Kidney (tissue), 13 donors: ENCODE measurements at regions not wholly inside any gene's neighbourhood (a gene's known extent, or its start where the extent isn't known, plus 50 kb on each side); places are given as distances from the start of the nearest gene placed in this dataset.
A peak's percentile ranks its signal among the peaks of the same experiment; 100 is the strongest.

ENCODE experiments used
- DNase-seq, 5 donors: peaks; one replicate each; pipeline ENCODE4 v3.0.0-alpha.2; 2013 to 2020
- FAIRE-seq: peaks from 2 replicates; lab custom pipeline; 2012; peaks lifted over from hg19 to GRCh38; lab: Jason Lieb, UNC
- H3K27ac ChIP-seq, 2 donors: one replicate each; pipeline ENCODE4 v1.7.0; 2013; ENCODE audit warnings: low read depth in 2 of 2, low read length in 2 of 2, inconsistent platforms in 1 of 2
- H3K27me3 ChIP-seq: one replicate; pipeline ENCODE4 v1.7.1; 2013; ENCODE audit warnings: low read length, inconsistent platforms; ENCODE audit not compliant: control insufficient read depth, insufficient read depth
- H3K36me3 ChIP-seq, 3 donors: one replicate each; pipeline versions ENCODE4 v1.7.0 to v1.7.1; 2013; ENCODE audit warnings: low read length in 3 of 3, control low read depth in 1 of 3, inconsistent platforms in 1 of 3; ENCODE audit not compliant: insufficient read depth in 3 of 3, control insufficient read depth in 2 of 3
- H3K4me1 ChIP-seq, 3 donors: one replicate each; pipeline versions ENCODE4 v1.7.0 to v1.7.1; 2013; ENCODE audit warnings: low read length in 3 of 3, inconsistent platforms in 1 of 3, low read depth in 1 of 3; ENCODE audit not compliant: control insufficient read depth in 2 of 3, insufficient read depth in 2 of 3
- H3K4me3 ChIP-seq, 3 donors: one replicate each; pipeline versions ENCODE4 v1.7.0 to v1.8.1; 2013; ENCODE audit warnings: low read length in 3 of 3, control low read depth in 1 of 3, inconsistent platforms in 1 of 3
- H3K9ac ChIP-seq, 3 donors: one replicate each; pipeline versions ENCODE4 v1.7.0 to v1.7.1; 2013; ENCODE audit warnings: low read length in 3 of 3, control low read depth in 1 of 3, inconsistent platforms in 1 of 3
- H3K9me3 ChIP-seq, 3 donors: one replicate each; pipeline versions ENCODE4 v1.7.0 to v1.7.1; 2013; ENCODE audit warnings: low read length in 3 of 3, control low read depth in 1 of 3, inconsistent platforms in 1 of 3; ENCODE audit not compliant: control insufficient read depth in 2 of 3, insufficient read depth in 1 of 3
- intact Hi-C: fragments of 100-400 bp; cut with DNase I; formaldehyde crosslinking; loops from one replicate; pipeline ENCODE4 v1.11.1; 2022
- TF ChIP-seq, protein P1 (sequence below): IDR thresholded peaks from 3 replicates; pipeline ENCODE4 v1.5.1; 2012; ENCODE audit warnings: mild to moderate bottlenecking, moderate library complexity, borderline replicate concordance; ENCODE audit not compliant: insufficient read depth; ENCODE audit errors: extremely low read depth
- donor health status: control.
- donor health status: control.
- donor health status: control.
- donor health status: control.
- donor health status: control.
- donor health status: DM: yes; HTN: yes; CAD: no.
- donor health status: Normal renal cell carcinoma (clear cell type).

GRCh38 chr6:77337392-77337791 is 125.9 kb downstream of the HTR1B start:
- no peaks in the 10 kb centered on the region for H3K27me3 ChIP-seq
- TF ChIP-seq, protein P1, sequence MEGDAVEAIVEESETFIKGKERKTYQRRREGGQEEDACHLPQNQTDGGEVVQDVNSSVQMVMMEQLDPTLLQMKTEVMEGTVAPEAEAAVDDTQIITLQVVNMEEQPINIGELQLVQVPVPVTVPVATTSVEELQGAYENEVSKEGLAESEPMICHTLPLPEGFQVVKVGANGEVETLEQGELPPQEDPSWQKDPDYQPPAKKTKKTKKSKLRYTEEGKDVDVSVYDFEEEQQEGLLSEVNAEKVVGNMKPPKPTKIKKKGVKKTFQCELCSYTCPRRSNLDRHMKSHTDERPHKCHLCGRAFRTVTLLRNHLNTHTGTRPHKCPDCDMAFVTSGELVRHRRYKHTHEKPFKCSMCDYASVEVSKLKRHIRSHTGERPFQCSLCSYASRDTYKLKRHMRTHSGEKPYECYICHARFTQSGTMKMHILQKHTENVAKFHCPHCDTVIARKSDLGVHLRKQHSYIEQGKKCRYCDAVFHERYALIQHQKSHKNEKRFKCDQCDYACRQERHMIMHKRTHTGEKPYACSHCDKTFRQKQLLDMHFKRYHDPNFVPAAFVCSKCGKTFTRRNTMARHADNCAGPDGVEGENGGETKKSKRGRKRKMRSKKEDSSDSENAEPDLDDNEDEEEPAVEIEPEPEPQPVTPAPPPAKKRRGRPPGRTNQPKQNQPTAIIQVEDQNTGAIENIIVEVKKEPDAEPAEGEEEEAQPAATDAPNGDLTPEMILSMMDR = no peak
- no peak overlapping the region for H3K27ac ChIP-seq
- H3K4me3 ChIP-seq = no peak overlapping the region
- no peak for FAIRE-seq
- intact Hi-C loops = no loop called here
- H3K4me1 ChIP-seq = no peaks in the 10 kb centered on the region
- no peaks in the 10 kb centered on the region for H3K36me3 ChIP-seq
- DNase-seq = no peak
- H3K9me3 ChIP-seq = peaks cover 0 to 8% (median 0%) of the 10 kb centered on the region in 3 donors
- H3K9ac ChIP-seq = no peak overlapping the region

DNA sequence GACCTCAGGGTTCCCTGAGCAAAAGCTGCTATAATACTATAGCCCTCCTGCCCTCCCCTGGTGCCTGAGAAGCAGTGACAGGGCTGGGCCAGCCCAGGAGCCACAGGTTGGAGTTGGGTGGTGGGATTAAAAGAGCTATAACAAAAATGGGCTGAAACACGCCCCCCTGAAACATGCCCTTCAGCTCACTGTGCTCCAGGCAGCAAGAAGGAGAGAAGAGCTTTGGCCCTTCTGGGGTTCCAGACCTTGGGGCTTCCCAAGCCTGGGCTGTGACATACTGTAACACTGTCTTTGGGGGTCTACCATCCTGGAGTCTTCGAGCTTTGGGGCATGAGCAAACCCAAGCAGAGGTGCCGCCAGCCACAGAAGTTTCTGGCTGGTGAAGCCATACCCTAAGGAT is 129.2 kb downstream of the HTR1B start:
- Histone ChIP-seq H3K27ac (no peak overlapping the region), H3K4me1 (no peaks in the 10 kb centered on the region), H3K9ac (no peak overlapping the region), H3K9me3 (peaks cover 0 to 8% (median 0%) of the 10 kb centered on the region in 3 donors), H3K27me3 (no peaks in the 10 kb centered on the region), H3K36me3 (no peaks in the 10 kb centered on the region), H3K4me3 (no peak overlapping the region)
- intact Hi-C loops = no loop called here
- TF ChIP-seq, protein P1 = no peak
- FAIRE-seq (no peak), DNase-seq (no peak)

GRCh38 chr6:77332915-77333623 is 130.2 kb downstream of the HTR1B start:
- Histone ChIP-seq H3K4me1 (no peaks in the 10 kb centered on the region), H3K9ac (no peak overlapping the region), H3K27me3 (no peaks in the 10 kb centered on the region), H3K4me3 (no peak overlapping the region), H3K27ac (no peak overlapping the region), H3K9me3 (peaks cover 0 to 8% (median 0%) of the 10 kb centered on the region in 3 donors), H3K36me3 (no peaks in the 10 kb centered on the region)
- DNase-seq = peak in 1 of 5 donors; percentile 47
- intact Hi-C loops = no loop called here
- TF ChIP-seq, protein P1 = no peak
- FAIRE-seq = no peak

GRCh38 chr6:77326711-77327110 is 136.6 kb downstream of the HTR1B start:
- no peak for FAIRE-seq

More at GRCh38 chr6:77326711-77327110, 136.6 kb downstream of the HTR1B start:
- Histone ChIP-seq H3K27me3 (no peaks in the 10 kb centered on the region), H3K27ac (no peak overlapping the region), H3K36me3 (no peaks in the 10 kb centered on the region), H3K4me1 (no peaks in the 10 kb centered on the region), H3K4me3 (no peak overlapping the region), H3K9me3 (no peaks in the 10 kb centered on the region), H3K9ac (no peak overlapping the region)
- DNase-seq = no peak
- intact Hi-C loops = no loop called here
- TF ChIP-seq, protein P1 = no peak
